DND-41 (cell line): ENCODE measurements at regions not wholly inside any gene's neighbourhood (a gene's known extent, or its start where the extent isn't known, plus 50 kb on each side); places are given as distances from the start of the nearest gene placed in this dataset.

Experiments
- EZH2 ChIP-seq: IDR thresholded peaks from 3 replicates; pipeline ENCODE4 v1.6.1; 2012; ENCODE audit warnings: borderline replicate concordance, low read depth, mild to moderate bottlenecking, moderate library complexity, low read length, inconsistent platforms; ENCODE audit not compliant: severe bottlenecking
- TF ChIP-seq, protein P1 (sequence below): IDR thresholded peaks from 2 replicates; pipeline ENCODE4 v1.5.1; 2012; ENCODE audit warnings: borderline replicate concordance, low read length, moderate library complexity, mild to moderate bottlenecking; ENCODE audit not compliant: poor library complexity, severe bottlenecking; ENCODE audit errors: extremely low read depth

DNA sequence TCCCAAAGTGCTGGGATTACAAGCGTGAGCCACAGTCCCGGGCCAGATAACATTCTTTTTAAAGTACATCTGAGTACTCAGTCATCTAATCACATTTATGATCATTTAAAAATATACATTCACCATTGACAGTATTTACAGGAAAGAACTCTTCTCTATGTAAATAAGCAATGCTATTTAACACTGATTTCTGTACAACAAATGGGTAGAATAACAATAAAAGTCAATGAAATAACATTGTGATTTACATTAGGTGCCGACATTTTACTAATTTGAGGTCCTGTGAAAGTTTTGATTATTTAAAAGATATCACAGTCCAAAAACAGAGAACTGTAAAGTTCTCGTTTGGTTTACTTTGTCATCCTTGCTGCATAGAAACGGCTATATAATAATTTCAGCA is 1763.7 kb downstream of the SLITRK1 start:
- TF ChIP-seq, protein P1, sequence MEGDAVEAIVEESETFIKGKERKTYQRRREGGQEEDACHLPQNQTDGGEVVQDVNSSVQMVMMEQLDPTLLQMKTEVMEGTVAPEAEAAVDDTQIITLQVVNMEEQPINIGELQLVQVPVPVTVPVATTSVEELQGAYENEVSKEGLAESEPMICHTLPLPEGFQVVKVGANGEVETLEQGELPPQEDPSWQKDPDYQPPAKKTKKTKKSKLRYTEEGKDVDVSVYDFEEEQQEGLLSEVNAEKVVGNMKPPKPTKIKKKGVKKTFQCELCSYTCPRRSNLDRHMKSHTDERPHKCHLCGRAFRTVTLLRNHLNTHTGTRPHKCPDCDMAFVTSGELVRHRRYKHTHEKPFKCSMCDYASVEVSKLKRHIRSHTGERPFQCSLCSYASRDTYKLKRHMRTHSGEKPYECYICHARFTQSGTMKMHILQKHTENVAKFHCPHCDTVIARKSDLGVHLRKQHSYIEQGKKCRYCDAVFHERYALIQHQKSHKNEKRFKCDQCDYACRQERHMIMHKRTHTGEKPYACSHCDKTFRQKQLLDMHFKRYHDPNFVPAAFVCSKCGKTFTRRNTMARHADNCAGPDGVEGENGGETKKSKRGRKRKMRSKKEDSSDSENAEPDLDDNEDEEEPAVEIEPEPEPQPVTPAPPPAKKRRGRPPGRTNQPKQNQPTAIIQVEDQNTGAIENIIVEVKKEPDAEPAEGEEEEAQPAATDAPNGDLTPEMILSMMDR, result no peak
- no peak for TF ChIP-seq EZH2
